IMR-90 (cell line): ENCODE measurements at regions not wholly inside any gene's neighbourhood (a gene's known extent, or its start where the extent isn't known, plus 50 kb on each side); places are given as distances from the start of the nearest gene placed in this dataset.
"Not testable (repeated sequence)": the region's sequence is repeated elsewhere in the genome, so short reads cannot be mapped to it uniquely, and the experiment has no call there.

Experiments
- ATAC-seq: fragments of 200-7000 bp; cut with Tn5 transposase; 2 replicates; pipeline ENCODE4 v1.9.1; 2020; ENCODE audit warnings: low read depth, mild to moderate bottlenecking, moderate library complexity
- BruUV-seq: library from RNA; stranded (reverse); fragments of 400-500 nt; replicated peaks from 2 replicates; lab custom pipeline; 2021; lab: Mats Ljungman, UMichigan
- CTCF ChIA-PET: fragments of 300-600 bp; formaldehyde crosslinking; extraction: SDS; loops from one replicate; lab custom pipeline; 2021; ENCODE audit warnings: antibody characterized with exemption; lab: Yijun Ruan, JAX
- POLR2A ChIA-PET: fragments of 300-600 bp; sonication (Branson Sonifier 250); formaldehyde crosslinking; loops from one replicate; lab custom pipeline; 2022; ENCODE audit warnings: antibody characterized with exemption; ENCODE audit not compliant: unreplicated experiment; lab: Charles Lee
- DNase-seq: peaks from one replicate; pipeline ENCODE4 v3.0.0; 2013
- H2AFZ ChIP-seq: replicated peaks from 2 replicates; pipeline ENCODE3; 2013; ENCODE audit warnings: low read length, mild to moderate bottlenecking; ENCODE audit not compliant: poor library complexity
- H2AK5ac ChIP-seq: 2 replicates; pipeline ENCODE4 v1.6.1; 2013; ENCODE audit warnings: low read depth, low read length, inconsistent platforms
- H2AK9ac ChIP-seq: replicated peaks from 2 replicates; pipeline ENCODE3; 2013; ENCODE audit warnings: mild to moderate bottlenecking, low read depth, low read length, moderate library complexity; ENCODE audit not compliant: poor library complexity
- H2BK120ac ChIP-seq: 2 replicates; pipeline ENCODE4 v1.6.1; 2013; ENCODE audit warnings: low read depth, low read length, inconsistent platforms
- H2BK15ac ChIP-seq: 3 replicates; pipeline ENCODE4 v1.6.1; 2013; ENCODE audit warnings: low read depth, low read length, inconsistent platforms
- H2BK20ac ChIP-seq: 2 replicates; pipeline ENCODE4 v1.6.1; 2013; ENCODE audit warnings: low read depth, mild to moderate bottlenecking, inconsistent platforms, low read length, moderate library complexity
- H2BK5ac ChIP-seq: 2 replicates; pipeline ENCODE4 v1.6.1; 2013; ENCODE audit warnings: mild to moderate bottlenecking, low read depth, low read length, inconsistent platforms; ENCODE audit not compliant: poor library complexity, severe bottlenecking
- H3K14ac ChIP-seq: replicated peaks from 2 replicates; pipeline ENCODE4 v1.6.1; 2013; ENCODE audit warnings: low read depth, low read length, inconsistent platforms
- H3K18ac ChIP-seq: 2 replicates; pipeline ENCODE4 v1.6.1; 2013; ENCODE audit warnings: low read depth, low read length, control low read depth
- H3K23ac ChIP-seq: 2 replicates; pipeline ENCODE4 v1.6.1; 2013; ENCODE audit warnings: low read depth, low read length, inconsistent platforms
- H3K27ac ChIP-seq: 2 replicates; pipeline ENCODE4 v1.5.1; 2013; ENCODE audit warnings: mild to moderate bottlenecking, control low read depth, low read length; ENCODE audit not compliant: insufficient read depth
- H3K27me3 ChIP-seq: 2 replicates; pipeline ENCODE4 v1.6.1; 2013; ENCODE audit warnings: low read length; ENCODE audit not compliant: control insufficient read depth, insufficient read depth
- H3K36me3 ChIP-seq: 2 replicates; pipeline ENCODE4 v1.6.1; 2013; ENCODE audit warnings: low read length, mixed read lengths; ENCODE audit not compliant: control insufficient read depth, insufficient read depth
- H3K4ac ChIP-seq: 2 replicates; pipeline ENCODE4 v1.6.1; 2013; ENCODE audit warnings: low read depth, low read length, inconsistent platforms
- H3K4me1 ChIP-seq: 2 replicates; pipeline ENCODE4 v1.6.1; 2013; ENCODE audit warnings: low read length, mixed read lengths; ENCODE audit not compliant: control insufficient read depth, insufficient read depth
- H3K4me2 ChIP-seq: 2 replicates; pipeline ENCODE4 v1.6.1; 2013; ENCODE audit warnings: low read depth, mild to moderate bottlenecking, control low read depth, low read length, moderate library complexity
- H3K4me3 ChIP-seq: 2 replicates; pipeline ENCODE4 v1.5.1; 2013; ENCODE audit warnings: low read depth, mild to moderate bottlenecking, control low read depth, low read length, moderate library complexity; ENCODE audit not compliant: insufficient read depth
- H3K56ac ChIP-seq: 2 replicates; pipeline ENCODE4 v1.6.1; 2013; ENCODE audit warnings: low read length, inconsistent platforms; ENCODE audit not compliant: insufficient read depth; ENCODE audit errors: extremely low read depth
- H3K79me1 ChIP-seq, 2 experiments: 2 replicates each; pipeline ENCODE4 v1.6.1; 2013; ENCODE audit warnings: low read length in 2 of 2, inconsistent platforms in 1 of 2, low read depth in 1 of 2
- H3K9ac ChIP-seq: 2 replicates; pipeline ENCODE4 v1.6.1; 2013; ENCODE audit warnings: low read depth, low read length, control low read depth
- H3K9me1 ChIP-seq: 2 replicates; pipeline ENCODE4 v1.6.1; 2013; ENCODE audit warnings: low read length, inconsistent platforms; ENCODE audit not compliant: insufficient read depth
- H3K9me3 ChIP-seq: 2 replicates; pipeline ENCODE4 v1.6.1; 2013; ENCODE audit warnings: low read length; ENCODE audit not compliant: control insufficient read depth, insufficient read depth
- H4K20me1 ChIP-seq: 2 replicates; pipeline ENCODE4 v1.6.1; 2013; ENCODE audit warnings: low read length, inconsistent platforms; ENCODE audit not compliant: insufficient read depth
- H4K5ac ChIP-seq: 2 replicates; pipeline ENCODE4 v1.6.1; 2013; ENCODE audit warnings: mild to moderate bottlenecking, low read depth, low read length, control low read depth
- H4K8ac ChIP-seq, 2 experiments: 2 replicates each; pipeline ENCODE4 v1.6.1; 2013; ENCODE audit warnings: low read depth in 2 of 2, low read length in 2 of 2, control low read depth in 1 of 2, inconsistent platforms in 1 of 2
- H4K91ac ChIP-seq: 2 replicates; pipeline ENCODE4 v1.6.1; 2013; ENCODE audit warnings: low read depth, low read length, inconsistent platforms; ENCODE audit not compliant: insufficient read depth
- WGBS, 2 experiments: methylation state at CpG; one replicate each; pipeline versions ENCODE4 v1.1.5 to v1.1.7; 2013; ENCODE audit warnings: missing lambda C conversion rate in 2 of 2; ENCODE audit not compliant: insufficient read length in 1 of 2; ENCODE audit errors: extremely low coverage in 2 of 2; 5-methylcytosine and 5-hydroxymethylcytosine counted together
- dilution Hi-C: fragments of 300-500 bp; cut with HindIII; formaldehyde crosslinking; loops from one replicate; pipeline ENCODE4 v1.14.3; 2018; ENCODE audit warnings: low sequenced_read_pairs; ENCODE audit not compliant: unreplicated experiment
- in situ Hi-C: fragments of 300-500 bp; cut with MboI; formaldehyde crosslinking; loops from 3 replicates; pipeline ENCODE4 v1.14.3; 2019; ENCODE audit warnings: low sequenced_read_pairs, inconsistent platforms, mixed read lengths
- intact Hi-C: fragments of 100-400 bp; cut with micrococcal nuclease; formaldehyde crosslinking; loops from 2 replicates; pipeline ENCODE4 v1.10.0; 2022

GRCh38 chr14:81614302-81614701 lies 80.6 kb upstream of the SEL1L start:
- BruUV-seq, H2AK9ac ChIP-seq, H3K4me3 ChIP-seq, H3K18ac ChIP-seq, H4K8ac ChIP-seq, H4K91ac ChIP-seq, H2AK5ac ChIP-seq, H3K36me3 ChIP-seq, H2BK15ac ChIP-seq, in situ Hi-C loops, H3K9me1 ChIP-seq, H3K27ac ChIP-seq, intact Hi-C loops, H3K9ac ChIP-seq, H2BK5ac ChIP-seq, POLR2A ChIA-PET, ATAC-seq, H3K56ac ChIP-seq, H3K79me1 ChIP-seq, H3K27me3 ChIP-seq, DNase-seq, CTCF ChIA-PET, H4K20me1 ChIP-seq, H4K5ac ChIP-seq, dilution Hi-C loops, H3K14ac ChIP-seq, H2BK20ac ChIP-seq, H3K4me1 ChIP-seq, H2AFZ ChIP-seq, H3K4me2 ChIP-seq, H3K23ac ChIP-seq, H3K4ac ChIP-seq, H3K9me3 ChIP-seq, H2BK120ac ChIP-seq: not testable (repeated sequence)
- WGBS, 2 experiments = 20% methylated on average over 2 of the region's 9 CpGs; no CpG with 5 or more reads in 1 of the 2 experiments
